Nephron progenitor cell (in vitro differentiated cells): ENCODE measurements at regions not wholly inside any gene's neighbourhood (a gene's known extent, or its start where the extent isn't known, plus 50 kb on each side); places are given as distances from the start of the nearest gene placed in this dataset.
"Not testable (repeated sequence)": the region's sequence is repeated elsewhere in the genome, so short reads cannot be mapped to it uniquely, and the experiment has no call there.

Experiments
- DNase-seq: peaks from one replicate; pipeline ENCODE4 v3.0.0; 2021
- H3K27ac Mint-ChIP-seq: 2 replicates; pipeline ENCODE4 v1.8.0; 2021; ENCODE audit warnings: mild to moderate bottlenecking, moderate library complexity, mixed read lengths
- H3K27me3 Mint-ChIP-seq: 2 replicates; pipeline ENCODE4 v1.8.0; 2021; ENCODE audit warnings: mild to moderate bottlenecking, low read depth, mixed read lengths; ENCODE audit not compliant: poor library complexity
- H3K36me3 Mint-ChIP-seq: 2 replicates; pipeline ENCODE4 v1.8.0; 2021; ENCODE audit warnings: low read depth, mixed read lengths
- H3K4me1 Mint-ChIP-seq: 2 replicates; pipeline ENCODE4 v1.8.0; 2021; ENCODE audit warnings: mixed read lengths
- H3K4me3 Mint-ChIP-seq: 2 replicates; pipeline ENCODE4 v1.8.0; 2021; ENCODE audit warnings: mild to moderate bottlenecking, moderate library complexity, mixed read lengths
- H3K9me3 Mint-ChIP-seq: 2 replicates; pipeline ENCODE4 v1.8.0; 2021; ENCODE audit warnings: mild to moderate bottlenecking, moderate library complexity, mixed read lengths
- TF ChIP-seq, protein P1 (sequence below): fragments of 200-600 bp; sonication (generic); IDR thresholded peaks from 2 replicates; pipeline ENCODE4 v1.5.0; 2021; ENCODE audit warnings: antibody characterized with exemption

DNA sequence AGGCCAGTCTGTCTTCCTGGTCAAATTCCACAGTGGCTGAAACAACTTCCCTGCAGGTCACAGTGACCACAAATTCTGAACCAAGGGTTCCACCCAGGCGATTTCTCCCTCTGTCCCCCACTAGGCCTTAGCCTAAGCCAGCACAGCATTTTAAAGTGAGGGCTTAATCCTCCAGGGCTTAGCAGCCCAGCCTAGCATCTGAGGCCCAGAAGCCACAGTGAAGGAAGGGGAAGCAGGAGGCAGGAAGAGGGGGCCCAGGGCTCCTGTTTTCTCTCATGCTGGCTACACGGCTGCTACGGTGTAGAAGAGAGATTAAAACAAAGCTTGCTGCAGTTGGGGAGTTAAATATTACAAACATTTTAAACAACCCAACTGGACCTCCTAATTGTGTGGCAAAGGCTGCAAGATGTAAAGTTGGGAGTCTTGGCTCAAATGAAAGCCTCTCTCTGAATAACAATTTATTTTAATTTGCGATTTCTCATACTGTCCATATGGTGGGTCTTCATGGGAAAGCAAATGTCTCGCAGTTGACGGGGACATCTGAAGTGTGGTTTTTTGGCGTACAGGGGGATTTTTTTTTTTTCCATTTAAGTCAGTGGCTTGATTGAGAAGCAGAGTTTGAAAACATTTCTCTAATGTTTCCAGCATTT lies 170.8 kb upstream of the RAI2 start:
- peaks cover 39% of the 10 kb centered on the region for H3K9me3 Mint-ChIP-seq
- no peak for DNase-seq
- peaks cover 13% of the 10 kb centered on the region for H3K36me3 Mint-ChIP-seq
- H3K4me3 Mint-ChIP-seq = no peak overlapping the region
- no peaks in the 10 kb centered on the region for H3K27me3 Mint-ChIP-seq
- H3K4me1 Mint-ChIP-seq = peaks cover 8% of the 10 kb centered on the region
- TF ChIP-seq, protein P1, sequence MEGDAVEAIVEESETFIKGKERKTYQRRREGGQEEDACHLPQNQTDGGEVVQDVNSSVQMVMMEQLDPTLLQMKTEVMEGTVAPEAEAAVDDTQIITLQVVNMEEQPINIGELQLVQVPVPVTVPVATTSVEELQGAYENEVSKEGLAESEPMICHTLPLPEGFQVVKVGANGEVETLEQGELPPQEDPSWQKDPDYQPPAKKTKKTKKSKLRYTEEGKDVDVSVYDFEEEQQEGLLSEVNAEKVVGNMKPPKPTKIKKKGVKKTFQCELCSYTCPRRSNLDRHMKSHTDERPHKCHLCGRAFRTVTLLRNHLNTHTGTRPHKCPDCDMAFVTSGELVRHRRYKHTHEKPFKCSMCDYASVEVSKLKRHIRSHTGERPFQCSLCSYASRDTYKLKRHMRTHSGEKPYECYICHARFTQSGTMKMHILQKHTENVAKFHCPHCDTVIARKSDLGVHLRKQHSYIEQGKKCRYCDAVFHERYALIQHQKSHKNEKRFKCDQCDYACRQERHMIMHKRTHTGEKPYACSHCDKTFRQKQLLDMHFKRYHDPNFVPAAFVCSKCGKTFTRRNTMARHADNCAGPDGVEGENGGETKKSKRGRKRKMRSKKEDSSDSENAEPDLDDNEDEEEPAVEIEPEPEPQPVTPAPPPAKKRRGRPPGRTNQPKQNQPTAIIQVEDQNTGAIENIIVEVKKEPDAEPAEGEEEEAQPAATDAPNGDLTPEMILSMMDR = no peak
- no peak overlapping the region for H3K27ac Mint-ChIP-seq

DNA sequence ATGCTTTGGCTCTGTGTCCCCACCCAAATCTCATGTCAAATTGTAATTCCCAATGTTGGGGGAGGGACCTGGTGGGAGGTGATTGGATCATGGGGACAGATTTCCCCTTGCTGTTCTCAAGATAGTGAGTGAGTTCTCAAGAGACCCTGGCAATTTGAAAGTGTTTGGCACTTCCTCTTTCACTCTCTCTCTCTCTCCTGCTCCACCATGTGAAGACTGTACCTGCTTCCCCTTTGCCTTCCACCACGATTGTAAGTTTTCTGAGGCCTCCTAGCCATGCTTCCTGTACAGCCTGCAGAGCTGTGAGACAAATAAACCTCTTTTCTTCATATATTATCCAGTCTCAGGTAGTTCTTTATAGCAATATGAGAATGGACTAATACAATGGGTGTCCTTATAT lies 169.6 kb upstream of the RAI2 start:
- DNase-seq, H3K27me3 Mint-ChIP-seq, H3K4me3 Mint-ChIP-seq, H3K27ac Mint-ChIP-seq: not testable (repeated sequence)
- H3K36me3 Mint-ChIP-seq = peaks cover 13% of the 10 kb centered on the region
- H3K9me3 Mint-ChIP-seq = peaks cover 40% of the 10 kb centered on the region
- H3K4me1 Mint-ChIP-seq = peaks cover 13% of the 10 kb centered on the region

DNA sequence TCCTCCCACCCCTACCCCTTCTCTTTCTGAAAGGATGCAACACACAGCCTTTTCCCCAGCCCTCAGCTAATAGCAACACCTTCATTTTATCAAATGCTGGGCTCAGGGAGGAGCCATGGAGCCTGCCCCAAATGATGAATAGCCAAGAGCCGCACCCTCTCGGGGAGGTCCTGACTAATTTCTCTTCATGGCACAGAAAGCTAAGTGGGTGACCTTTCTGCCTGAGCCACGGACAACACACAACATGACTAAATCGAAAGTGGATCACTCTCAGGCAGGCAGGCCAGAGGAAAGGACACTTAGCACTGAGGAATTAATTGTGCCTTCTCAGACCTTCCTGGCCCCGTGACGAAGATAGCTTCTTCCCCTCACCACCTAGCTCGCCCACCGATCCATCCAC lies 165.1 kb upstream of the RAI2 start:
- Mint-ChIP-seq H3K9me3 (peaks cover 39% of the 10 kb centered on the region), H3K27me3 (peaks cover 3% of the 10 kb centered on the region), H3K4me3 (no peak overlapping the region), H3K36me3 (peaks cover 17% of the 10 kb centered on the region), H3K4me1 (peaks cover 13% of the 10 kb centered on the region), H3K27ac (no peak overlapping the region)
- TF ChIP-seq, protein P1 = no peak
- no peak for DNase-seq

DNA sequence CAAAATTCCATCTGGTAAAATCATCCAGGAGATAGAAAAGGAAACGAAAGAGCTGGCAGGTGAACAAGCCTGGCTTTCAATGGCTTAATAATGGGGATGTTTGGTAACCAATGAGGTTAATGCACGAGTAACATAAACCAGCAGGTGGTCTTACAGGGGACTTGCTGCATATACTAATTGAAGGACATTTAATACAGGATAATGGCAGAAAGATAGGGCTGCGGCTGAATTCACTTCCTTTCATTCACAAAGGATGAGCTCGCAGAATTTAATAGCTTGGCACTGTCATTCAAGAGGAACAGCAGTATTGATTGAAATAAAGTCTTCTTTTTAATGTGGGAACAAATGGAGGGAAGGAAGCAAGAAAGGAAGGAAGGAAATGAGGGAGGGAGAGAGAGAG lies 156.3 kb upstream of the RAI2 start:
- TF ChIP-seq, protein P1 = no peak
- Mint-ChIP-seq H3K27ac (no peak overlapping the region), H3K4me3 (no peak overlapping the region), H3K27me3 (no peaks in the 10 kb centered on the region), H3K4me1 (no peaks in the 10 kb centered on the region), H3K36me3 (peaks cover 13% of the 10 kb centered on the region), H3K9me3 (peaks cover 47% of the 10 kb centered on the region)
- DNase-seq = no peak

DNA sequence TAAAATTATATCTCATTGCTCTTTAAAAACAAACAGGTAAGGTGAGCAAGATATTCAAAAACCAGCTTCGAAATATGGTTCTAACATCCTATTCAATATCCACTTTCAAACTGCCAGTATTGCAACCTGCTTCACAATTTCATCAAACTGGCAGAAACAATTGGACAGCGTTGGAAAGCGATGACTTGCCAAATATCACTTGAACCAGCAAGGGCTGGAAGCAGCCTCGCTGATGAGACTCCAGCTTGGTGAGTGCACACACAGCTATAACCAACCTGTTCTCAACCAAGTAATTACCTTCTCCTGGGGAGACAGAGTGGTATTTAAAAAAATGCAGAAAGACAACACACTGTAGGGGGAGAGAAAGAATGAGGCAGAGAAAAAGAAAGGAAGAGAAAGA lies 155.8 kb upstream of the RAI2 start:
- DNase-seq = no peak
- TF ChIP-seq, protein P1 = no peak
- peaks cover 50% of the 10 kb centered on the region for H3K9me3 Mint-ChIP-seq
- no peaks in the 10 kb centered on the region for H3K27me3 Mint-ChIP-seq
- peaks cover 13% of the 10 kb centered on the region for H3K36me3 Mint-ChIP-seq
- H3K27ac Mint-ChIP-seq = peak overlapping the region; percentile 55
- H3K4me1 Mint-ChIP-seq = no peaks in the 10 kb centered on the region
- H3K4me3 Mint-ChIP-seq = no peak overlapping the region

- no peaks in the 10 kb centered on the region for H3K27me3 Mint-ChIP-seq
Measured at GRCh38 chrX:18010253-18010652, 149.2 kb upstream of the RAI2 start.

More at GRCh38 chrX:18010253-18010652, 149.2 kb upstream of the RAI2 start:
- H3K4me1 Mint-ChIP-seq = no peaks in the 10 kb centered on the region
- no peak overlapping the region for H3K27ac Mint-ChIP-seq
- DNase-seq = no peak
- TF ChIP-seq, protein P1 = no peak
- H3K9me3 Mint-ChIP-seq = peaks cover 22% of the 10 kb centered on the region
- H3K4me3 Mint-ChIP-seq = no peak overlapping the region
- H3K36me3 Mint-ChIP-seq = peaks cover under 1% of the 10 kb centered on the region
